ENCODE measurements at regions not wholly inside any gene's neighbourhood (a gene's known extent, or its start where the extent isn't known, plus 50 kb on each side); places are given as distances from the start of the nearest gene placed in this dataset.

- TF ChIP-seq REST (IDR thresholded peaks at IDR 0.05; ENCODE audit: unreplicated experiment) (no peak), ETS1 (IDR thresholded peaks at IDR 0.05) (no peak), ZNF331 (CRISPR knock-in tag; IDR thresholded peaks at IDR 0.05; ENCODE audit: low read depth) (no peak), JUNB (IDR thresholded peaks at IDR 0.05; ENCODE audit: unreplicated experiment) (no peak), CREB1 (CRISPR knock-in tag; IDR thresholded peaks at IDR 0.05; ENCODE audit: low read depth) (no peak), EZH2phosphoT487 (IDR thresholded peaks at IDR 0.05; ENCODE audit: unreplicated experiment) (no peak)
Observed at GRCh38 chr17:27945953-27946352, 52.8 kb upstream of the LYRM9 start (continued).

GRCh38 chr17:27946513-27946912, 53.3 kb upstream of the LYRM9 start:
- Histone ChIP-seq H3K4me3 (no peak overlapping the region), H3K27ac (ENCODE audit: low read depth) (no peak overlapping the region), H4K20me1 (replicated peaks; ENCODE audit: insufficient read depth) (no peaks in the 10 kb centered on the region), H3K79me2 (replicated peaks; ENCODE audit: insufficient read depth) (no peaks in the 10 kb centered on the region), H2AFZ (no peak overlapping the region), H3K4me1 (ENCODE audit: insufficient read depth) (0 out of 2 replicates have a peak, but pooled peaks cover 6% of the 10 kb centered on the region), H3F3A (replicated peaks; ENCODE audit: low read depth) (no peaks in the 10 kb centered on the region), H3K4me2 (no peak overlapping the region), H3K9me2 (ENCODE audit: insufficient read depth) (no peaks in the 10 kb centered on the region), H3K27me3 (ENCODE audit: insufficient read depth) (no peaks in the 10 kb centered on the region), H3K36me3 (ENCODE audit: insufficient read depth) (no peaks in the 10 kb centered on the region)
- TF ChIP-seq ETS1 (IDR thresholded peaks at IDR 0.05): no peak
- TF ChIP-seq CREB1 (CRISPR knock-in tag; IDR thresholded peaks at IDR 0.05; ENCODE audit: low read depth): no peak
- no peak for TF ChIP-seq STAT1 (IDR thresholded peaks at IDR 0.05; ENCODE audit: unreplicated experiment)
- no peak for TF ChIP-seq ZNF462 (CRISPR knock-in tag; IDR thresholded peaks at IDR 0.05)
- TF ChIP-seq REST (IDR thresholded peaks at IDR 0.05; ENCODE audit: unreplicated experiment): no peak
- no peak for TF ChIP-seq POLR2AphosphoS5 (IDR thresholded peaks at IDR 0.05; ENCODE audit: low read depth)
- Mint-ChIP-seq H3K27me3 (ENCODE audit: insufficient read depth, low read depth, poor library complexity) (no peaks in the 10 kb centered on the region), H3K27ac (no peak overlapping the region), H3K9me3 (no peaks in the 10 kb centered on the region), H3K4me1 (peaks cover 22% of the 10 kb centered on the region), H3K36me3 (ENCODE audit: low read depth) (no peaks in the 10 kb centered on the region), H3K4me3 (no peak overlapping the region)
- DNase-seq (ENCODE audit: low spot score) (no peak), ATAC-seq (no peak)
